Neural cell (in vitro differentiated cells): ENCODE measurements at regions not wholly inside any gene's neighbourhood (a gene's known extent, or its start where the extent isn't known, plus 50 kb on each side); places are given as distances from the start of the nearest gene placed in this dataset.

Experiments used
- EP300 ChIP-seq: fragments of 450-650 bp; conservative IDR thresholded peaks from 2 replicates; pipeline ENCODE4 v1.6.1; 2014; ENCODE audit warnings: antibody characterized with exemption, mild to moderate bottlenecking, moderate library complexity; ENCODE audit not compliant: poor library complexity, severe bottlenecking
- EZH2 ChIP-seq: fragments of 200-600, 300-800 bp; shearing (Covaris generic), sonication (generic); IDR thresholded peaks from 2 replicates; pipeline ENCODE4 v1.6.1; 2014; ENCODE audit warnings: antibody characterized with exemption, low read length, borderline replicate concordance, mild to moderate bottlenecking; ENCODE audit not compliant: insufficient read depth, poor library complexity, severe bottlenecking
- POLR2AphosphoS5 ChIP-seq: IDR thresholded peaks from 2 replicates; pipeline ENCODE4 v1.6.1; 2012
- TAF1 ChIP-seq: IDR thresholded peaks from 2 replicates; pipeline ENCODE4 v1.6.1; 2012; ENCODE audit warnings: low read depth
- TF ChIP-seq, protein P1 (sequence below): fragments of 450-650 bp; IDR thresholded peaks from 2 replicates; pipeline ENCODE4 v1.5.1; 2014; ENCODE audit warnings: antibody characterized with exemption, mild to moderate bottlenecking, moderate library complexity; ENCODE audit not compliant: poor library complexity, severe bottlenecking
- TF ChIP-seq, protein P2 (sequence below): IDR thresholded peaks from 2 replicates; pipeline ENCODE4 v1.6.1; 2012; ENCODE audit warnings: borderline replicate concordance

DNA sequence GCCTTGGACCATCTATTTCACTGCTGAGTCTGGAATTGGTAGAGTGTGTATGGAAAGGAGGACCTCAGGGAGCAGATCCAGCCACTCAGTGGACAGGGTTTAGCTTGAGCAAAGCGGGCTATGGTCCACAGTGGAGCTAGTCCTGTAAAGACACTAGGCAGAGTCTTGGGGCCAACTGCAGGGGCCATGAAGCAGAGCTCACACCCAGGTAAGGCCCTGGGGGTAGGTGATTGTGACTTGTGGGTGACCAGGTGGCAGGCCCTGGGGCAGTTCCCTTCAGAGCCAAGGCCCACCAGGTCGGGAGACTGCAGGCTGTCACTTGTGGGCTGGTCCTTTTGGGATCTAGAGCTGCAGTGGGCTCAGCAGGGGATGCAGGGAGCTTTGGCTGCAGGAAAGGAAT, 80.8 kb upstream of the EPHB3 start:
- TF ChIP-seq, protein P1, sequence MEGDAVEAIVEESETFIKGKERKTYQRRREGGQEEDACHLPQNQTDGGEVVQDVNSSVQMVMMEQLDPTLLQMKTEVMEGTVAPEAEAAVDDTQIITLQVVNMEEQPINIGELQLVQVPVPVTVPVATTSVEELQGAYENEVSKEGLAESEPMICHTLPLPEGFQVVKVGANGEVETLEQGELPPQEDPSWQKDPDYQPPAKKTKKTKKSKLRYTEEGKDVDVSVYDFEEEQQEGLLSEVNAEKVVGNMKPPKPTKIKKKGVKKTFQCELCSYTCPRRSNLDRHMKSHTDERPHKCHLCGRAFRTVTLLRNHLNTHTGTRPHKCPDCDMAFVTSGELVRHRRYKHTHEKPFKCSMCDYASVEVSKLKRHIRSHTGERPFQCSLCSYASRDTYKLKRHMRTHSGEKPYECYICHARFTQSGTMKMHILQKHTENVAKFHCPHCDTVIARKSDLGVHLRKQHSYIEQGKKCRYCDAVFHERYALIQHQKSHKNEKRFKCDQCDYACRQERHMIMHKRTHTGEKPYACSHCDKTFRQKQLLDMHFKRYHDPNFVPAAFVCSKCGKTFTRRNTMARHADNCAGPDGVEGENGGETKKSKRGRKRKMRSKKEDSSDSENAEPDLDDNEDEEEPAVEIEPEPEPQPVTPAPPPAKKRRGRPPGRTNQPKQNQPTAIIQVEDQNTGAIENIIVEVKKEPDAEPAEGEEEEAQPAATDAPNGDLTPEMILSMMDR = no peak
- no peak for TF ChIP-seq POLR2AphosphoS5
- TF ChIP-seq EP300 = no peak
- TF ChIP-seq TAF1 = no peak
- TF ChIP-seq, protein P2, sequence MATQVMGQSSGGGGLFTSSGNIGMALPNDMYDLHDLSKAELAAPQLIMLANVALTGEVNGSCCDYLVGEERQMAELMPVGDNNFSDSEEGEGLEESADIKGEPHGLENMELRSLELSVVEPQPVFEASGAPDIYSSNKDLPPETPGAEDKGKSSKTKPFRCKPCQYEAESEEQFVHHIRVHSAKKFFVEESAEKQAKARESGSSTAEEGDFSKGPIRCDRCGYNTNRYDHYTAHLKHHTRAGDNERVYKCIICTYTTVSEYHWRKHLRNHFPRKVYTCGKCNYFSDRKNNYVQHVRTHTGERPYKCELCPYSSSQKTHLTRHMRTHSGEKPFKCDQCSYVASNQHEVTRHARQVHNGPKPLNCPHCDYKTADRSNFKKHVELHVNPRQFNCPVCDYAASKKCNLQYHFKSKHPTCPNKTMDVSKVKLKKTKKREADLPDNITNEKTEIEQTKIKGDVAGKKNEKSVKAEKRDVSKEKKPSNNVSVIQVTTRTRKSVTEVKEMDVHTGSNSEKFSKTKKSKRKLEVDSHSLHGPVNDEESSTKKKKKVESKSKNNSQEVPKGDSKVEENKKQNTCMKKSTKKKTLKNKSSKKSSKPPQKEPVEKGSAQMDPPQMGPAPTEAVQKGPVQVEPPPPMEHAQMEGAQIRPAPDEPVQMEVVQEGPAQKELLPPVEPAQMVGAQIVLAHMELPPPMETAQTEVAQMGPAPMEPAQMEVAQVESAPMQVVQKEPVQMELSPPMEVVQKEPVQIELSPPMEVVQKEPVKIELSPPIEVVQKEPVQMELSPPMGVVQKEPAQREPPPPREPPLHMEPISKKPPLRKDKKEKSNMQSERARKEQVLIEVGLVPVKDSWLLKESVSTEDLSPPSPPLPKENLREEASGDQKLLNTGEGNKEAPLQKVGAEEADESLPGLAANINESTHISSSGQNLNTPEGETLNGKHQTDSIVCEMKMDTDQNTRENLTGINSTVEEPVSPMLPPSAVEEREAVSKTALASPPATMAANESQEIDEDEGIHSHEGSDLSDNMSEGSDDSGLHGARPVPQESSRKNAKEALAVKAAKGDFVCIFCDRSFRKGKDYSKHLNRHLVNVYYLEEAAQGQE = no peak
- no peak for TF ChIP-seq EZH2
